OCI-LY7 (cell line): ENCODE measurements at regions not wholly inside any gene's neighbourhood (a gene's known extent, or its start where the extent isn't known, plus 50 kb on each side); places are given as distances from the start of the nearest gene placed in this dataset.

Source experiments
- BruUV-seq: library from RNA; stranded (reverse); fragments of 400-500 nt; replicated peaks from 2 replicates; lab custom pipeline; 2021; lab: Mats Ljungman, UMichigan
- CTCF ChIA-PET: fragments of 300-600 bp; sonication (Branson Sonifier 250); formaldehyde crosslinking; loops from one replicate; lab custom pipeline; 2022; ENCODE audit warnings: antibody characterized with exemption; ENCODE audit not compliant: unreplicated experiment; lab: Charles Lee
- POLR2A ChIA-PET: fragments of 300-600 bp; sonication (Branson Sonifier 250); formaldehyde crosslinking; loops from one replicate; lab custom pipeline; 2022; ENCODE audit warnings: antibody characterized with exemption; lab: Charles Lee
- DNase-seq: peaks from one replicate; pipeline ENCODE4 v3.0.0-alpha.2; 2015; ENCODE audit warnings: low spot score
- H2AFZ ChIP-seq: fragments of 200-600 bp; sonication (generic), shearing (Covaris generic); 2 replicates; pipeline ENCODE4 v1.6.1; 2014; ENCODE audit warnings: mild to moderate bottlenecking, antibody characterized with exemption, low read length, moderate library complexity
- H3K27ac ChIP-seq: fragments of 200-600 bp; sonication (generic); 2 replicates; pipeline ENCODE4 v1.5.1; 2014; ENCODE audit warnings: mixed run types, low read depth, mild to moderate bottlenecking, moderate library complexity, low read length, inconsistent platforms; ENCODE audit not compliant: poor library complexity, severe bottlenecking
- H3K36me3 ChIP-seq: fragments of 200-600 bp; sonication (generic); 2 replicates; pipeline ENCODE4 v1.6.1; 2014; ENCODE audit warnings: mild to moderate bottlenecking, antibody characterized with exemption, low read length, moderate library complexity, mixed read lengths; ENCODE audit not compliant: insufficient read depth
- H3K4me1 ChIP-seq: fragments of 200-600 bp; sonication (generic); 2 replicates; pipeline ENCODE4 v1.5.1; 2014; ENCODE audit warnings: mild to moderate bottlenecking, low read length; ENCODE audit not compliant: insufficient read depth, poor library complexity, severe bottlenecking
- H3K4me2 ChIP-seq: fragments of 200-600 bp; sonication (generic); 2 replicates; pipeline ENCODE4 v1.6.1; 2014; ENCODE audit warnings: mild to moderate bottlenecking, low read length
- H3K4me3 ChIP-seq: fragments of 200-600 bp; sonication (generic); 2 replicates; pipeline ENCODE4 v1.5.1; 2014; ENCODE audit warnings: mild to moderate bottlenecking, low read depth, low read length; ENCODE audit not compliant: poor library complexity, severe bottlenecking
- H3K79me2 ChIP-seq: fragments of 200-600 bp; sonication (generic); 2 replicates; pipeline ENCODE4 v1.6.1; 2016; ENCODE audit warnings: low read depth, mild to moderate bottlenecking, low read length, moderate library complexity, mixed read lengths; ENCODE audit not compliant: insufficient read depth
- H3K9me2 ChIP-seq: fragments of 200-600 bp; sonication (generic); 2 replicates; pipeline ENCODE4 v1.6.1; 2016; ENCODE audit warnings: mild to moderate bottlenecking, low read length, mixed read lengths; ENCODE audit not compliant: insufficient read depth
- H3K9me3 ChIP-seq: fragments of 200-600 bp; sonication (generic); 2 replicates; pipeline ENCODE4 v1.6.1; 2014; ENCODE audit warnings: mild to moderate bottlenecking, mixed run types, low read length, mixed read lengths
- H4K20me1 ChIP-seq: fragments of 200-600 bp; sonication (generic); 2 replicates; pipeline ENCODE4 v1.6.1; 2014; ENCODE audit warnings: mild to moderate bottlenecking, antibody characterized with exemption, low read length, moderate library complexity, mixed read lengths; ENCODE audit not compliant: insufficient read depth
- EZH2phosphoT487 ChIP-seq: fragments of 200-600 bp; sonication (generic); IDR thresholded peaks from 2 replicates; pipeline ENCODE4 v1.6.1; 2018; ENCODE audit warnings: low read depth, borderline replicate concordance, mild to moderate bottlenecking, mixed run types, antibody characterized with exemption, low read length, moderate library complexity, mixed read lengths
- intact Hi-C: fragments of 100-400 bp; cut with micrococcal nuclease; formaldehyde crosslinking; loops from one replicate; pipeline ENCODE4 v1.10.0; 2022; ENCODE audit not compliant: unreplicated experiment
- TF ChIP-seq, protein P1 (sequence below): fragments of 200-600 bp; sonication (generic); conservative IDR thresholded peaks from 2 replicates; pipeline ENCODE4 v1.5.1; 2014; ENCODE audit warnings: mild to moderate bottlenecking, antibody characterized with exemption, low read length, moderate library complexity, mixed read lengths

DNA sequence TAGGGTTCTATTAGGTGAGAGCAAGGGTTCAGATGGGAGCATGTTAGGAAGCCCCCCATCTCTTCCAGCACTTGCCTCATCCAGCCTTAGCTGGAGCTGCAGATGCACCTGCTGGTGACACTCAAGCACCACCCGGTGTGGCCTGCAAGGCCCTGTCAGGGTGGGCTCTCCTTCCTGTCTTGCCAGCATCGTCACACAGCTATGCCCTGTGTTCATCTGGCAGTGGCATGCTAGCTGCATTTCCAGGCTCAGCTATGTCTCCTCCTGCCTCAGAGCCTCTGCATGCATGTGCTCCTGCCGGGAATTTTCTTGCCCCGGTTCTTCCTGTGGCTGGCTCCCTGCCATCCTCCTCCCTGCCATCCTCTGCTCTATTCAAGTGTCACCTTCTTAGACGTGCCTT lies 129.7 kb upstream of the KLF6 start:
- H3K79me2 ChIP-seq, result no peaks in the 10 kb centered on the region
- no peaks in the 10 kb centered on the region for H3K36me3 ChIP-seq
- no peak overlapping the region for H3K27ac ChIP-seq
- H3K9me2 ChIP-seq, result no peaks in the 10 kb centered on the region
- H2AFZ ChIP-seq, result no peak overlapping the region
- POLR2A ChIA-PET, result no interaction called here
- H4K20me1 ChIP-seq, result no peaks in the 10 kb centered on the region
- no peak overlapping the region for H3K4me2 ChIP-seq
- H3K4me3 ChIP-seq, result no peak overlapping the region
- no peak for DNase-seq
- no TSS peak for BruUV-seq
- H3K9me3 ChIP-seq, result peaks cover 10% of the 10 kb centered on the region
- intact Hi-C loops, result no loop called here
- H3K4me1 ChIP-seq, result no peaks in the 10 kb centered on the region
- CTCF ChIA-PET, result no interaction called here
- TF ChIP-seq EZH2phosphoT487, result no peak
- TF ChIP-seq, protein P1, sequence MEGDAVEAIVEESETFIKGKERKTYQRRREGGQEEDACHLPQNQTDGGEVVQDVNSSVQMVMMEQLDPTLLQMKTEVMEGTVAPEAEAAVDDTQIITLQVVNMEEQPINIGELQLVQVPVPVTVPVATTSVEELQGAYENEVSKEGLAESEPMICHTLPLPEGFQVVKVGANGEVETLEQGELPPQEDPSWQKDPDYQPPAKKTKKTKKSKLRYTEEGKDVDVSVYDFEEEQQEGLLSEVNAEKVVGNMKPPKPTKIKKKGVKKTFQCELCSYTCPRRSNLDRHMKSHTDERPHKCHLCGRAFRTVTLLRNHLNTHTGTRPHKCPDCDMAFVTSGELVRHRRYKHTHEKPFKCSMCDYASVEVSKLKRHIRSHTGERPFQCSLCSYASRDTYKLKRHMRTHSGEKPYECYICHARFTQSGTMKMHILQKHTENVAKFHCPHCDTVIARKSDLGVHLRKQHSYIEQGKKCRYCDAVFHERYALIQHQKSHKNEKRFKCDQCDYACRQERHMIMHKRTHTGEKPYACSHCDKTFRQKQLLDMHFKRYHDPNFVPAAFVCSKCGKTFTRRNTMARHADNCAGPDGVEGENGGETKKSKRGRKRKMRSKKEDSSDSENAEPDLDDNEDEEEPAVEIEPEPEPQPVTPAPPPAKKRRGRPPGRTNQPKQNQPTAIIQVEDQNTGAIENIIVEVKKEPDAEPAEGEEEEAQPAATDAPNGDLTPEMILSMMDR, result no peak

DNA sequence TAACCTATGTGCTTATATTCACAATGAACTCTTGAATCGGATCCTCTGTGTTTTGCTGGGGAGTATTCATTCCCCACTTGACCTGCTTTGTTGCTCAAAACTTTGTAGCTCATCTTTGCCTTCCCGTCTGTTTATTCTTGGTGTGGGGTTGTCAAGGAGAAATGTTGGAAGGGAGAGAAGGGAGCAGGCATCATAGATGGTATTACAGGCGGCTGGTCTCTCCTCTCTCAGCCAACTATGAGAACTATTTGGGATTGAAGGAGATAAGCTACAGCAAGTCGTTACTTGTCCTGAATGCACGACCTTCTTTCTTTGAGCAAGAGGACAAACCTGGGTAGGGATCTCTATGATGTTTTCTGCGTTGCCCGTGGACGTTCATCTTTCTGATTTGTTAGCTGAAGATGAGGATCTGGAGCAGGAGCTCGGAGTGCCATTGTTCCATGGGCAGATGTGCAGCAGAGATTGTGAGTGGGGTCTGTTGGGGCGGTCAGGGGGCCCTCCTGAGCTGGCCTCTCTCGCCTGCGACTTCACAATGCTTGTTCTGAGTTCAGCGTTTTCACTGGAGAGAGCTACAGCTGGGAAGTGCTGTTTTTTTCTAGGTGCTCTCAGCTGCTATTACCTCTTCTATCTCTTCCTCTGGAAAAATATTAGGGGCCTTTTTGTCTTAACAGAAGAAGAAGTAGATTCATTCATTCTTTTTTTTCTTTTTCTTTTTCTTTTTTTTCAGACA lies 126.9 kb upstream of the KLF6 start:
- Histone ChIP-seq H2AFZ (no peak overlapping the region), H4K20me1 (no peaks in the 10 kb centered on the region), H3K79me2 (no peaks in the 10 kb centered on the region), H3K9me3 (no peaks in the 10 kb centered on the region), H3K9me2 (no peaks in the 10 kb centered on the region), H3K4me1 (no peaks in the 10 kb centered on the region), H3K4me3 (no peak overlapping the region), H3K36me3 (no peaks in the 10 kb centered on the region), H3K27ac (no peak overlapping the region), H3K4me2 (no peak overlapping the region)
- CTCF ChIA-PET, result no interaction called here
- TF ChIP-seq, protein P1, result no peak
- no peak for TF ChIP-seq EZH2phosphoT487
- intact Hi-C loops, result no loop called here
- POLR2A ChIA-PET, result interaction anchor here (1.4 kb wide), 1 partner anchor 37 kb away, joined by 3 read pairs; no protein-coding TSS in a partner anchor
- no peak for DNase-seq
- no TSS peak for BruUV-seq

DNA sequence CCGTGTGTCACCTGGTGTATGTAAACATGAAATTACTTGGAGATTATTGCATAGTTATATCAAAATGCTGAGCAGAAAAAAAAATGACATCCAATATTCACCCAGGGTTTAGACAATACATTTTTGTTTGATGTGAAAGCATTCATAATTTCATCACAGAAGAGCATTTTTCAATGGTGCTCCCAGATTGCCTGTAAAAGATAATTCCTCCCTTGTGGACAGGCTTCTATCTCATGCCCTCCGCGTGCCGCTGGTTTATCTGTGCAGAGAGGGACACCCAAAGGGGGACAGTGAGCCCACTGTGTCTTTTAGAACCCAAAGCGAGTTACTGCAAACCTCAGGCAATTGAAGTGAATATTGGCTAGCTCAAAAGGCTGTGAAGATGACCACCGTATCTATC lies 126.2 kb upstream of the KLF6 start:
- Histone ChIP-seq H2AFZ (no peak overlapping the region), H3K9me2 (no peaks in the 10 kb centered on the region), H3K36me3 (no peaks in the 10 kb centered on the region), H3K27ac (no peak overlapping the region), H3K79me2 (no peaks in the 10 kb centered on the region), H3K4me1 (no peaks in the 10 kb centered on the region), H3K4me2 (no peak overlapping the region), H3K4me3 (no peak overlapping the region), H3K9me3 (no peaks in the 10 kb centered on the region), H4K20me1 (no peaks in the 10 kb centered on the region)
- POLR2A ChIA-PET, result interaction anchor here (1.4 kb wide), 1 partner anchor 36 kb away, joined by 3 read pairs; no protein-coding TSS in a partner anchor
- CTCF ChIA-PET, result no interaction called here
- no peak for DNase-seq
- BruUV-seq, result no TSS peak
- TF ChIP-seq, protein P1, result no peak
- TF ChIP-seq EZH2phosphoT487, result no peak
- intact Hi-C loops, result no loop called here
